Ectodermal cell (in vitro differentiated cells): ENCODE measurements at regions not wholly inside any gene's neighbourhood (a gene's known extent, or its start where the extent isn't known, plus 50 kb on each side); places are given as distances from the start of the nearest gene placed in this dataset.

Experiments used
- H3K27ac ChIP-seq: 2 replicates; pipeline ENCODE4 v1.7.0; 2013; ENCODE audit warnings: mild to moderate bottlenecking, low read depth, low read length; ENCODE audit not compliant: insufficient read depth, poor library complexity, severe bottlenecking
- H3K27me3 ChIP-seq: 2 replicates; pipeline ENCODE4 v1.7.0; 2013; ENCODE audit warnings: mild to moderate bottlenecking, low read length; ENCODE audit not compliant: insufficient read depth, control insufficient read depth, poor library complexity, severe bottlenecking
- H3K36me3 ChIP-seq: one replicate; pipeline ENCODE4 v1.7.0; 2013; ENCODE audit warnings: low read length; ENCODE audit not compliant: control insufficient read depth, insufficient read depth
- H3K4me1 ChIP-seq: one replicate; pipeline ENCODE4 v1.7.0; 2013; ENCODE audit warnings: low read length; ENCODE audit not compliant: control insufficient read depth, insufficient read depth
- H3K4me3 ChIP-seq: 2 replicates; pipeline ENCODE4 v1.7.0; 2013; ENCODE audit warnings: low read depth, low read length, control low read depth; ENCODE audit not compliant: insufficient read depth
- H3K9me3 ChIP-seq: 2 replicates; pipeline ENCODE4 v1.7.0; 2013; ENCODE audit warnings: mild to moderate bottlenecking, low read length, moderate library complexity; ENCODE audit not compliant: control insufficient read depth
- WGBS, 2 experiments: methylation state at CpG; one replicate each; pipeline ENCODE4 v1.1.7; 2013; ENCODE audit warnings: missing lambda C conversion rate in 2 of 2; 5-methylcytosine and 5-hydroxymethylcytosine counted together

DNA sequence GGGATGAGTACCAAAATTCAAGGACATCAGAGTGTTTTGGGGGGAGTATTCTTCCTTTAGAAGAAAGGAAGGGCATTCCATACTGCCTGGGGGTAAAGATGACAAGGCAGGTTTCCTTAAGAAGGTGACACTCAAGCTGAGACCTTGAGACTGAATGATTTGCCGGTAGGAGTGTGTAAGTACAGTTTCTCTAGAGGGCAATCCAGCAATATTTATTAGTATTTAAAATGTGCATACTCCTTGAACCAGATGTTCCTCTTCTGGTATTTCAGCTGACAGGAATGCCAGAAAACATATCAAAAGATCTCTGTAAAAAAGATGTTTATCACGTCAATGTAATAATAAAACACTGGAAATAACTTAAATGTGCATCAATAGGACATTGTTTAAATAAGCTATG lies 106.4 kb upstream of the TMCC3 start:
- WGBS, 2 experiments: 63 to 67% methylated on average over 1 to 2 of the region's 2 CpGs
- Histone ChIP-seq H3K4me1 (no peaks in the 10 kb centered on the region), H3K36me3 (no peaks in the 10 kb centered on the region), H3K9me3 (no peaks in the 10 kb centered on the region), H3K4me3 (no peak overlapping the region), H3K27ac (no peak overlapping the region), H3K27me3 (no peaks in the 10 kb centered on the region)

DNA sequence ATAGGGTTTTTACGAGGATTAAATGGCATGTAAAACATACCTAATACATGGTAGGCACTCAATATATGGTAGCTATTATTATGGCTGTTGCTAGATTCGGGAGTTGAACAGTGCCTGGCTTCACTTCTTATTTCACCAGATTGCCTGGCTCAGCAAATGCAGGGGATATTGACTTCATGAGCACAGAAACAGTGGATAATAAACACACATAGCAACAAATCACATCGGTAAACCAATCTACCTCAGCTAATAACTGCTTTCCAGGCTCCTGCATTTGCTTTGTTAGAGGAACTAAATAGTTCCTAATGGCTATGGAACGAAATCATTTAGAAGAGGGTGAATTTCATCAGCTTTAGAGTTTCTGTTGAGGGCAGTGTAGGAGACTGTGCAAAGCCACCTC lies 105.2 kb upstream of the TMCC3 start:
- H3K4me3 ChIP-seq: no peak overlapping the region
- 87 to 90% methylated on average over 3 to 4 of the region's 4 CpGs for WGBS, 2 experiments
- no peaks in the 10 kb centered on the region for H3K36me3 ChIP-seq
- H3K4me1 ChIP-seq: no peaks in the 10 kb centered on the region
- no peak overlapping the region for H3K27ac ChIP-seq
- no peaks in the 10 kb centered on the region for H3K27me3 ChIP-seq
- no peaks in the 10 kb centered on the region for H3K9me3 ChIP-seq

DNA sequence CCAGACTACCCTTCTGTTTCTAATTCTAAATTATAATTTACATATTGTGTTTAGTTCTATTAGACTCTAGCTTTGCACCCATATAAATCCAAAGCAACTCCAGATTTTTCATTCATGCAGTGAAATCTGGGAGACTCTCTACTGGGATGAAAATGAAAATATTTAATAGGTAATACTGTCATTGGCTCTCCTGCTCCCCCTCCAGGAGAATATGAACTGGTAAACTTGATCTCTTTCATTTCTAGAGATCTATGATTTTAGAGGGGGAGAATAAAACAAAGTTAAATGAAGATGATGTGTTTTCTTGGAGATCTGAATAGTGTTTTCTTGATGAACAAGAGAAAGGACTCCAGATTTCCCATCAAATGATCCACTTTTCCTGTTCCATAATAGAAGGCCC lies 104.3 kb upstream of the TMCC3 start:
- H3K4me3 ChIP-seq: no peak overlapping the region
- no peaks in the 10 kb centered on the region for H3K9me3 ChIP-seq
- no peaks in the 10 kb centered on the region for H3K27me3 ChIP-seq
- H3K27ac ChIP-seq: no peak overlapping the region
- H3K4me1 ChIP-seq: no peaks in the 10 kb centered on the region
- no peaks in the 10 kb centered on the region for H3K36me3 ChIP-seq

DNA sequence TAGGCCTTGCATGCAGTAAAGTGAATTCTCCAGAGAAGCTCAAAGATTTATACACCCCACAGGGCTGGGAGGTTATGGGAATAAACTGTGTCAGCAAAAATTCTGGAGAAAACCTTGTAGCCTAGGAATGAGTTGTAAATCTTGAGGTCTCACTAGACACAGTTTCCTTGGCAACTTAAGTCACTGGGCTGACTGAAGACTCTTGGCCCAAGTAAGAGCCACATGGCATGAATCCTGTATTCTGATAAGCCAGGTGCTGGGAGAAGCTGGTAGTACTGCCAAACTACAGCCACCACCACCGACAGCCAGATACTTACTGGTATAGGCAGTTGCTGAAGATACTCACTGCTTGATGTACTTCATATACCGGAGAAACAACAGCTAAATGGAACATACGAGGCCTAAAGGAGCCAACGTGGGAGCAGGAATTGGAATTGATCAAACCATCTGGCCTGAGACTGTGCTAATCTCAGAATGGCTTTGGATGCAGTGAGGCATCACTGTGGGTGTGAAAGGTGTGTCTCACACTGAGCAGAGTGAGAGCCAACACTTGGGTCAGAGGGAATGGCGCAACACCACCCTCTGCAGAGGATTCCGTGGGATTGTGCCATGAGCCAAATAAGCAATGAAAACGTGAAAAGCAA lies 102.8 kb upstream of the TMCC3 start:
- H3K36me3 ChIP-seq: no peaks in the 10 kb centered on the region
- no peak overlapping the region for H3K27ac ChIP-seq
- no peaks in the 10 kb centered on the region for H3K9me3 ChIP-seq
- no peaks in the 10 kb centered on the region for H3K4me1 ChIP-seq
- 89 to 91% methylated on average over 7 of the region's 7 CpGs for WGBS, 2 experiments
- no peak overlapping the region for H3K4me3 ChIP-seq
- no peaks in the 10 kb centered on the region for H3K27me3 ChIP-seq

DNA sequence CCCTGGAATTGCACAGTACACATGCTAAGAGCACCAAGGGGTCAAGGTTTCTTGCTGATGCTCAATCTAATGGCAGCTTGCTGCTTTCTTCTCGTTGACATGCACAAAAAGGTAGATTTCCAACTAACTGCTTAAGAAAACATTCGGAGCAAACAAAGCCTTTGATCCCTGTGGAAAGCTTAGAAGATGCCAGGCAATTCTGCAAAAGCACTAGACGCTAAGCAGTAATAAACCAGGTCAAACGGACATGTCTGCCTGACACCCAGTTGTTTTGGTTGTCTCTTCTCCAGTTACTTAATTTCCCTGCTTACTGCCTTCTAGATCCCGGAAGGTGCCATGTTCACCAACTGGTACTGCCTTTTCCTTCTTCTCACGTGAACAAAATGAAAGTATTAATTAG lies 100.5 kb upstream of the TMCC3 start:
- no peaks in the 10 kb centered on the region for H3K27me3 ChIP-seq
- no peaks in the 10 kb centered on the region for H3K36me3 ChIP-seq
- H3K4me1 ChIP-seq: no peaks in the 10 kb centered on the region
- H3K27ac ChIP-seq: no peak overlapping the region
- WGBS, 2 experiments: 90 to 92% methylated on average over 6 of the region's 6 CpGs
- no peaks in the 10 kb centered on the region for H3K9me3 ChIP-seq
- no peak overlapping the region for H3K4me3 ChIP-seq

DNA sequence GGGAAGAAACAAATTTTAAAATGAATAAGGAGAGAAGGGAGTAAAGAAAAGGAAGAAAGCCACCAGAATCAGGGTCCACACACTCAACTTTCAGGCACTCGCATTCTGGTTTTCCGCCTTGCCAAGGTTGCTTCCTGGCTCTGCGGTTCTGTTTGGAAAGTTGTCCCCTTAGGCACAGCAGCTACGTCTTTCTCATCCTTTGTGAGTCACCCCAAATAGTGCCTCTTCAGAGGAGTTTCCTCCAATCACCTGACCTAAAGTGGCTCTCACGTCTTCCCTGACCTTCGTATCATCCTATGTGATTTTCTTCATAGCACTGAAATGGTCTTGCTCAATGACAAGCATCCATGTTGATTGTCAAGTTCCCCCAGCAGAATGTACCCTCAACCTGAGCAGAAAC lies 99.5 kb upstream of the TMCC3 start:
- 83 to 86% methylated on average over 6 of the region's 6 CpGs for WGBS, 2 experiments
- Histone ChIP-seq H3K4me3 (no peak overlapping the region), H3K36me3 (no peaks in the 10 kb centered on the region)

DNA sequence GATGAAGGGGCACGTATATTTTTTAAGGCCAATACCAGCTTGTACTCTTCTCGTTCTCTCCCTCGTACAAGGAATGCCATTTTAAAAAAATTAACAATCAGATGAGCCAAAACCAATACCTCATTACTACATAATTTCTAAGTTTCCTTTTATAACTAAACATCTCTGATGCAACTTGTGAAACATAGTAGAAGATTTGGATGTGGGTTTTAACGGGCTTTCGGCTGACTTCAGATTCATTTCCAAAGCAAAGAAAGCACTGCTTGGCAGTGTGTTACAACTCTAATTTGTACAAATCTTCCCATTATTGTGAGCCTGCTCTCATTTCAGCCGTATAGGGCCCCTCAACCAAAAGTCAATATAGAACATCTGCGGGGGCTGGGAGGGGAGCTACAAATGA lies 99.1 kb upstream of the TMCC3 start:
- Histone ChIP-seq H3K27ac (no peak overlapping the region), H3K4me1 (no peaks in the 10 kb centered on the region), H3K4me3 (no peak overlapping the region), H3K27me3 (no peaks in the 10 kb centered on the region), H3K9me3 (no peaks in the 10 kb centered on the region), H3K36me3 (no peaks in the 10 kb centered on the region)
- WGBS, 2 experiments: 93 to 96% methylated on average over 7 of the region's 7 CpGs

More for the DNA sequence above, 99.5 kb upstream of the TMCC3 start:
- H3K27me3 ChIP-seq: no peaks in the 10 kb centered on the region
- H3K27ac ChIP-seq: no peak overlapping the region
- no peaks in the 10 kb centered on the region for H3K9me3 ChIP-seq
- H3K4me1 ChIP-seq: no peaks in the 10 kb centered on the region

DNA sequence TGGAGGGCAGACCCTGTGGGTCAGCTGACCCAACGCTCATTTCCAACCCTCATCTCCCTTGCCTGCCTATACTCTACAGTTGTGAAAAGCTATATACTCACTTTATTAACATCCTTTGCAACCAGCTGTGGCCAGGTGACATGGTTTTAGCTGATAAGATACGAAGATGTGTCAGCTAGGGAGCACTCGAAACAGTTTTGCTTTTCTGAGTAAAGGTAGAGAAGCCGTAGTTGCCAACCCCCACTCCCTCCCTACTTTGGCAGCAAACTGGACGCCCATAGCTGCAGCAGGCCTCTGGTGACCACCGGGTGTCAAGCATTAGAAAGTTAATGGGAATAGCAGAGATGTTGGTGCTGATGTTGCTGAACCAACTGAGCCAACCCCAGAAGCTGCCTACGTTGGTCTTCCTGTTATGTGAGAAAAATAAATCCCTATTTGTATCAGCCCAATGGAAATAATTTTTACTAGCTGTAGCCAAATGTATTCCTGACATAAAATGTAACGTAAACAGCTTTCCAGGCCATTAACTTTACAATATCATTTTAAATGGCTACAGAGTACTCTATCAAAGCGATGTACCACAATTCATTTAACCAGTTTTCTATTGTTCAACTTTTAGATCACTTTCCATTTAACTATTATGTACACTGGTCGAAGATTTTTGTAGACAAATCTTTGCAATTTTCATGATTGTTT lies 98.5 kb upstream of the TMCC3 start:
- no peaks in the 10 kb centered on the region for H3K27me3 ChIP-seq
- no peak overlapping the region for H3K4me3 ChIP-seq
- no peaks in the 10 kb centered on the region for H3K9me3 ChIP-seq
- H3K4me1 ChIP-seq: no peaks in the 10 kb centered on the region
- H3K27ac ChIP-seq: no peak overlapping the region
- H3K36me3 ChIP-seq: no peaks in the 10 kb centered on the region
- WGBS, 2 experiments: 89 to 98% methylated on average over 9 of the region's 10 CpGs

DNA sequence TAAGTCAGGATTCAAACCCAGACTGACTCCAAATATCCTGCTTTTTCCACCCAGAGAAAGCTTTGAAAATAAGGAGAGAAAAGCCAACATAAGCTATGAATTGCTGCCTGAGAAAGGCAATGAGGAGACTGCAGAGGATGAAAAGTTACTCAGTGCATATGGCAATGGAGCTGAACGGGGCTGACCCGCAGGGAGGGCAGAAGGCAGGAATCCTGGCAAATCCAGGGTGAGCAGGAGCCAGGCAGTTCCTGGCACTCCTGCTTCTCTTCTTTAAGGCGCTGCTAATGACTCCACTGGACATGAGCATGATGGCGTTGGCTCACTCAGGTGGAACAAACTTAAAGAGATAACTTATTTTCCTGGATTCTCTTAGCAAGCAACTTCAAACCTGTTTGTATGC lies 95.2 kb upstream of the TMCC3 start:
- Histone ChIP-seq H3K9me3 (no peaks in the 10 kb centered on the region), H3K4me3 (no peak overlapping the region), H3K4me1 (no peaks in the 10 kb centered on the region), H3K36me3 (no peaks in the 10 kb centered on the region), H3K27me3 (no peaks in the 10 kb centered on the region), H3K27ac (no peak overlapping the region)
- WGBS, 2 experiments: 88 to 90% methylated on average over 4 of the region's 4 CpGs

DNA sequence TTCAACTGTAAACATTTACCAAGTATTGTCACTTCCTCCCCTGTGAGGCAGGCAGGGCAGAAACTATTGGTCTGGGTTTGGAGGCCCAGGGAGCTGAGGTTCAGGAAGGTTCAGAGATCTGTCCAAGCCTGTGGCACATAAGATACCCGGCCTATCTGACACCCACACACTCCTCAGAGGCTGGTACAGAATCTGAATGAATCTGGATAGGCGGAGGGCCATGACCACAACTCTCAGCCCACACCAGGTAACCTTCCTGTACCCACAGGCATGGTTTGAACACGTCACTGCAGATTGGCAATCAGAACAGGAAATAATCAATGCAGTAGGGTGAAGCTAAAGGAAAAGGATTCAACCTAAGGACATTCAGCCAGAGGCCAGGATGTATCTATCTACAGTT lies 92.8 kb upstream of the TMCC3 start:
- no peaks in the 10 kb centered on the region for H3K27me3 ChIP-seq
- no peak overlapping the region for H3K4me3 ChIP-seq
- no peaks in the 10 kb centered on the region for H3K4me1 ChIP-seq
- no peak overlapping the region for H3K27ac ChIP-seq
- no peaks in the 10 kb centered on the region for H3K36me3 ChIP-seq
- H3K9me3 ChIP-seq: no peaks in the 10 kb centered on the region
- WGBS, 2 experiments: 92 to 93% methylated on average over 3 of the region's 3 CpGs
